H1 (cell line): ENCODE measurements at regions not wholly inside any gene's neighbourhood (a gene's known extent, or its start where the extent isn't known, plus 50 kb on each side); places are given as distances from the start of the nearest gene placed in this dataset.

Experiments used
- CTCF ChIA-PET: fragments of 300-600 bp; sonication (Branson Sonifier 250); formaldehyde crosslinking; loops from one replicate; lab custom pipeline; 2021; ENCODE audit not compliant: partially characterized antibody; lab: Charles Lee
- POLR2A ChIA-PET: fragments of 300-600 bp; sonication (Branson Sonifier 250); formaldehyde crosslinking; loops from one replicate; lab custom pipeline; 2021; ENCODE audit warnings: inconsistent platforms; ENCODE audit not compliant: partially characterized antibody; lab: Charles Lee
- DNase-seq, 2 experiments: peaks; one replicate each; pipeline versions ENCODE4 v3.0.0 to v3.0.0-alpha.2; 2010 to 2022; ENCODE audit warnings: low spot score in 2 of 2, low read depth in 1 of 2, mixed read lengths in 1 of 2
- FAIRE-seq: peaks from 2 replicates; lab custom pipeline; 2011; peaks lifted over from hg19 to GRCh38; lab: Jason Lieb, UNC
- H2AFZ ChIP-seq: 2 replicates; pipeline ENCODE4 v1.8.1; 2012; ENCODE audit warnings: low read length, inconsistent platforms
- H2AK5ac ChIP-seq: 2 replicates; pipeline ENCODE4 v1.6.1; 2013; ENCODE audit warnings: low read depth, low read length
- H2BK120ac ChIP-seq: replicated peaks from 2 replicates; pipeline ENCODE3; 2013; ENCODE audit warnings: low read depth, low read length, inconsistent platforms
- H2BK12ac ChIP-seq: 2 replicates; pipeline ENCODE4 v1.6.1; 2013; ENCODE audit warnings: low read depth, low read length
- H2BK15ac ChIP-seq: 2 replicates; pipeline ENCODE4 v1.6.1; 2013; ENCODE audit warnings: low read length
- H2BK20ac ChIP-seq: 2 replicates; pipeline ENCODE4 v1.6.1; 2013; ENCODE audit warnings: low read length
- H2BK5ac ChIP-seq: 2 replicates; pipeline ENCODE4 v1.6.1; 2013; ENCODE audit warnings: low read depth, low read length
- H3K14ac ChIP-seq: 2 replicates; pipeline ENCODE4 v1.6.1; 2013; ENCODE audit warnings: inconsistent platforms; ENCODE audit not compliant: insufficient read length
- H3K18ac ChIP-seq: 2 replicates; pipeline ENCODE4 v1.6.1; 2013; ENCODE audit warnings: low read length; ENCODE audit errors: extremely low read depth
- H3K23ac ChIP-seq: 2 replicates; pipeline ENCODE4 v1.6.1; 2013; ENCODE audit warnings: inconsistent platforms; ENCODE audit not compliant: insufficient read length
- H3K23me2 ChIP-seq: 2 replicates; pipeline ENCODE4 v1.6.1; 2013; ENCODE audit warnings: low read depth, low read length
- H3K27ac ChIP-seq: 2 replicates; pipeline ENCODE4 v1.6.1; 2011; ENCODE audit warnings: low read depth, low read length, inconsistent platforms
- H3K27me3 ChIP-seq, 4 experiments: replicated peaks in 1 of 4; 1 replicate in 1 of 4; 2 replicates in 3 of 4; pipeline versions ENCODE4 v1.6.1 to v1.8.1; 2011 to 2013; ENCODE audit warnings: low read length in 3 of 4, mild to moderate bottlenecking in 3 of 4, inconsistent platforms in 2 of 4, mixed read lengths in 2 of 4, moderate library complexity in 1 of 4; ENCODE audit not compliant: control insufficient read depth in 3 of 4, insufficient read depth in 3 of 4; ENCODE audit errors: extremely low read depth in 1 of 4
- H3K36me3 ChIP-seq, 4 experiments: 2 replicates each; pipeline versions ENCODE4 v1.6.1 to v1.8.1; 2011 to 2013; ENCODE audit warnings: mild to moderate bottlenecking in 4 of 4, low read length in 3 of 4, moderate library complexity in 2 of 4, control low read depth in 1 of 4, inconsistent platforms in 1 of 4; ENCODE audit not compliant: insufficient read depth in 4 of 4, control insufficient read depth in 2 of 4
- H3K4ac ChIP-seq: replicated peaks from 2 replicates; pipeline ENCODE3; 2013; ENCODE audit warnings: low read length, low read depth, mixed read lengths, inconsistent platforms; ENCODE audit not compliant: insufficient read length
- H3K4me1 ChIP-seq, 4 experiments: replicated peaks in 1 of 4; 1 replicate in 1 of 4; 2 replicates in 3 of 4; pipeline versions ENCODE4 v1.6.1 to v1.8.1; 2011 to 2013; ENCODE audit warnings: low read length in 3 of 4, inconsistent platforms in 2 of 4, mixed read lengths in 1 of 4; ENCODE audit not compliant: insufficient read depth in 4 of 4, control insufficient read depth in 3 of 4
- H3K4me2 ChIP-seq, 2 experiments: 2 replicates each; pipeline versions ENCODE4 v1.6.1 to v1.8.1; 2011 to 2013; ENCODE audit warnings: low read depth in 2 of 2, low read length in 2 of 2, control low read depth in 1 of 2, inconsistent platforms in 1 of 2, mild to moderate bottlenecking in 1 of 2; ENCODE audit not compliant: insufficient read depth in 1 of 2
- H3K4me3 ChIP-seq, 4 experiments: fragments of 200-600, 300-600 bp in 1 of 4; sonication (generic), shearing (Covaris generic), sonication (Bioruptor Twin) in 1 of 4; 2 replicates each; pipeline versions ENCODE4 v1.5.1 to v1.8.1; 2011 to 2016; ENCODE audit warnings: low read length in 4 of 4, low read depth in 3 of 4, control low read depth in 2 of 4, inconsistent platforms in 2 of 4, mild to moderate bottlenecking in 2 of 4, mixed read lengths in 1 of 4, moderate library complexity in 1 of 4; ENCODE audit not compliant: insufficient read depth in 2 of 4; ENCODE audit errors: extremely low read depth in 1 of 4
- H3K56ac ChIP-seq: replicated peaks from 2 replicates; pipeline ENCODE3; 2013; ENCODE audit warnings: low read depth, mild to moderate bottlenecking, mixed read lengths, low read length, inconsistent platforms; ENCODE audit not compliant: insufficient read length
- H3K79me1 ChIP-seq: 2 replicates; pipeline ENCODE4 v1.6.1; 2013; ENCODE audit warnings: low read depth, low read length, control low read depth
- H3K79me2 ChIP-seq, 2 experiments: 2 replicates each; pipeline versions ENCODE4 v1.6.1 to v1.8.1; 2012 to 2013; ENCODE audit warnings: low read length in 2 of 2, mild to moderate bottlenecking in 2 of 2, inconsistent platforms in 1 of 2; ENCODE audit not compliant: insufficient read depth in 2 of 2, control insufficient read depth in 1 of 2
- H3K9ac ChIP-seq, 4 experiments: replicated peaks in 1 of 4; 1 replicate in 1 of 4; 2 replicates in 3 of 4; pipeline versions ENCODE4 v1.6.1 to v1.8.1; 2011 to 2013; ENCODE audit warnings: low read depth in 3 of 4, low read length in 3 of 4, control low read depth in 2 of 4, mild to moderate bottlenecking in 2 of 4, moderate library complexity in 2 of 4, inconsistent platforms in 1 of 4; ENCODE audit errors: extremely low read depth in 1 of 4
- H3K9me3 ChIP-seq, 2 experiments: 2 replicates each; pipeline versions ENCODE4 v1.6.1 to v1.8.1; 2012 to 2013; ENCODE audit warnings: mild to moderate bottlenecking in 2 of 2, moderate library complexity in 2 of 2, control low read depth in 1 of 2, inconsistent platforms in 1 of 2, low read depth in 1 of 2, low read length in 1 of 2, mixed read lengths in 1 of 2; ENCODE audit not compliant: insufficient read depth in 2 of 2
- H4K20me1 ChIP-seq, 2 experiments: replicated peaks in 1 of 2; 2 replicates each; pipeline versions ENCODE3 to v1.8.1; 2011 to 2013; ENCODE audit warnings: inconsistent platforms in 2 of 2, low read length in 2 of 2, mild to moderate bottlenecking in 1 of 2; ENCODE audit not compliant: insufficient read depth in 2 of 2, control insufficient read depth in 1 of 2
- H4K5ac ChIP-seq: 2 replicates; pipeline ENCODE4 v1.6.1; 2013; ENCODE audit warnings: low read length, low read depth, mixed read lengths, inconsistent platforms; ENCODE audit not compliant: insufficient read length
- H4K8ac ChIP-seq: 2 replicates; pipeline ENCODE4 v1.8.0; 2013; ENCODE audit warnings: mild to moderate bottlenecking, moderate library complexity, low read length, inconsistent platforms; ENCODE audit not compliant: insufficient read depth; ENCODE audit errors: extremely low read depth
- H4K91ac ChIP-seq: replicated peaks from 2 replicates; pipeline ENCODE3; 2013; ENCODE audit warnings: low read length, mixed read lengths, inconsistent platforms; ENCODE audit not compliant: insufficient read length
- ATF2 ChIP-seq: IDR thresholded peaks from 2 replicates; pipeline ENCODE4 v1.6.1; 2012; ENCODE audit warnings: low read length, inconsistent platforms
- FOSL1 ChIP-seq: IDR thresholded peaks from 2 replicates; pipeline ENCODE4 v1.6.1; 2011; ENCODE audit warnings: mild to moderate bottlenecking, low read depth, low read length, moderate library complexity; ENCODE audit not compliant: insufficient read depth
- HDAC6 ChIP-seq: IDR thresholded peaks from one replicate; pipeline ENCODE4 v1.7.1; 2012; ENCODE audit warnings: low read depth, mild to moderate bottlenecking, inconsistent platforms, low read length, moderate library complexity
- KDM1A ChIP-seq: fragments of 200-600, 300-600 bp; sonication (generic); IDR thresholded peaks from 2 replicates; pipeline ENCODE4 v1.7.1; 2016; ENCODE audit warnings: mild to moderate bottlenecking, low read length, borderline replicate concordance
- SIX5 ChIP-seq: IDR thresholded peaks from 2 replicates; pipeline ENCODE4 v1.6.1; 2011; ENCODE audit warnings: mild to moderate bottlenecking, low read depth, low read length
- TCF12 ChIP-seq: IDR thresholded peaks from 2 replicates; pipeline ENCODE4 v1.6.1; 2011; ENCODE audit warnings: low read depth, mild to moderate bottlenecking, low read length
- TEAD4 ChIP-seq: IDR thresholded peaks from 2 replicates; pipeline ENCODE4 v1.6.1; 2012; ENCODE audit warnings: low read depth, low read length, inconsistent platforms, mixed read lengths
- WGBS, 2 experiments: shearing (Covaris generic) in 1 of 2; methylation state at CpG; one replicate each; pipeline versions ENCODE4 v1.1.6 to v1.1.7; 2013 to 2015; ENCODE audit warnings: low lambda C conversion rate in 2 of 2, mixed read lengths in 2 of 2, inconsistent platforms in 1 of 2, low coverage in 1 of 2, missing lambda C conversion rate in 1 of 2; ENCODE audit not compliant: insufficient replicate concordance in 2 of 2, insufficient coverage in 1 of 2, insufficient read length in 1 of 2; ENCODE audit errors: extremely low coverage in 1 of 2, missing lambda C conversion rate in 1 of 2; 5-methylcytosine and 5-hydroxymethylcytosine counted together

- FAIRE-seq (no peak), DNase-seq (no peak)
- Histone ChIP-seq H3K4me1 (peaks cover 0 to 5% (median 3%) of the 10 kb centered on the region in 4 experiments; a peak in 4 of 7 replicates), H3K79me1 (no peaks in the 10 kb centered on the region), H3K4me2 (no peak overlapping the region), H3K4ac (no peak overlapping the region), H2BK20ac (no peak overlapping the region), H3K27ac (no peak overlapping the region), H3K18ac (no peak overlapping the region), H2AFZ (no peak overlapping the region), H3K23me2 (no peaks in the 10 kb centered on the region), H4K91ac (no peak overlapping the region), H3K23ac (no peak overlapping the region), H4K8ac (no peak overlapping the region), H2BK120ac (no peak overlapping the region), H3K9ac (no peak overlapping the region), H3K36me3 (no peaks in the 10 kb centered on the region), H2AK5ac (no peak overlapping the region), H2BK12ac (no peak overlapping the region), H3K4me3 (no peak overlapping the region), H2BK5ac (no peak overlapping the region), H3K9me3 (no peaks in the 10 kb centered on the region), H4K5ac (no peak overlapping the region), H3K14ac (no peak overlapping the region), H3K56ac (no peak overlapping the region), H3K79me2 (no peaks in the 10 kb centered on the region), H4K20me1 (no peaks in the 10 kb centered on the region), H2BK15ac (no peak overlapping the region), H3K27me3 (no peaks in the 10 kb centered on the region)
- no peak for TF ChIP-seq FOSL1
- no peak for TF ChIP-seq SIX5
- no peak for TF ChIP-seq TCF12
- no peak for TF ChIP-seq KDM1A
- no peak for TF ChIP-seq ATF2
- TF ChIP-seq HDAC6, result no peak
- no peak for TF ChIP-seq TEAD4
- ChIA-PET CTCF (interaction anchor here (0.8 to 1.4 kb wide), 4 partner anchors 10 to 17 kb away, joined by 3 to 4 read pairs (median 4); no protein-coding TSS in a partner anchor), POLR2A (no interaction called here)
- 83% methylated on average over 3 of the region's 3 CpGs; no CpG with 5 or more reads in 1 of the 2 experiments for WGBS, 2 experiments
Measured at GRCh38 chr5:167065794-167066193, 1225.7 kb upstream of the WWC1 start.
